ENCODE measurements at regions not wholly inside any gene's neighbourhood (a gene's known extent, or its start where the extent isn't known, plus 50 kb on each side); places are given as distances from the start of the nearest gene placed in this dataset.

GRCh38 chr9:118631956-118632355 is 737.3 kb downstream of the BRINP1 start:
- Histone ChIP-seq H3K9ac (no peak overlapping the region), H3K27ac (no peak overlapping the region), H3K36me3 (no peaks in the 10 kb centered on the region), H4K20me1 (ENCODE audit: low read depth) (no peaks in the 10 kb centered on the region), H3F3A (ENCODE audit: low read depth) (no peaks in the 10 kb centered on the region), H3K4me3 (no peak overlapping the region), H3K4me2 (no peak overlapping the region), H3K27me3 (no peaks in the 10 kb centered on the region), H3K79me2 (ENCODE audit: low read depth) (no peaks in the 10 kb centered on the region), H3K9me3 (ENCODE audit: low read depth) (no peaks in the 10 kb centered on the region), H3K4me1 (no peaks in the 10 kb centered on the region), H2AFZ (replicated peaks) (no peak overlapping the region)
- Mint-ChIP-seq H3K27ac (no peak overlapping the region), H3K4me1 (no peaks in the 10 kb centered on the region), H3K27me3 (ENCODE audit: insufficient read depth, low read depth) (no peaks in the 10 kb centered on the region), H3K4me3 (no peak overlapping the region), H3K36me3 (no peaks in the 10 kb centered on the region), H3K9me3 (peaks cover 7% of the 10 kb centered on the region)
- no peak for DNase-seq (ENCODE audit: low spot score)
- TF ChIP-seq CTCF (IDR thresholded peaks at IDR 0.05) (peak; percentile 13), EZH2 (IDR thresholded peaks at IDR 0.05) (no peak), EZH2phosphoT487 (IDR thresholded peaks at IDR 0.05) (no peak)

DNA sequence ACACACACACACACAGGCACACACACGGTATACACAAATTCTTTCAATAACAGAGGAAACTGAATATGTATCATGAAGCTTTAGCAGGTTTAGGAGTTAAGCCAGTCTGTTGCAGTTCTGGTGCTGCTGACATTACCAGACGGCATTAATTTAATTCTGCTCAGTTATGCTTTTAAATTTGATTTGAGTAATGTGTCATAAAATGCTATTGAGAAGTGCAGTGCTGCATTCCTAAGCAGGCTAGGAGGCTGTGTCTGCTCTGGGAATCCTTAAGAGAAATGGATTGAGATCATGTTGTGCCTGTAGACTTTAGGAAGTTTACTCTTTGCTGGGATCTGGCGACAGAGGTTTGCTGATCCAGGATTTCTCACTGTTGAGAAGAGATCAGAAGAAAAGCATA is 733.8 kb downstream of the BRINP1 start:
- peaks cover 12% of the 10 kb centered on the region for H3K9me3 ChIP-seq (ENCODE audit: low read depth)
- H3K27me3 Mint-ChIP-seq (ENCODE audit: insufficient read depth, low read depth), result no peaks in the 10 kb centered on the region
- no peak overlapping the region for H3K4me2 ChIP-seq
- no peaks in the 10 kb centered on the region for H3F3A ChIP-seq (ENCODE audit: low read depth)
- H3K4me1 Mint-ChIP-seq, result peaks cover 11% of the 10 kb centered on the region
- no peak overlapping the region for H3K4me3 Mint-ChIP-seq
- no peaks in the 10 kb centered on the region for H4K20me1 ChIP-seq (ENCODE audit: low read depth)
- no peaks in the 10 kb centered on the region for H3K36me3 ChIP-seq
- H3K27ac ChIP-seq, result no peak overlapping the region
- H3K4me1 ChIP-seq, result no peaks in the 10 kb centered on the region
- H2AFZ ChIP-seq (replicated peaks), result no peak overlapping the region
- H3K36me3 Mint-ChIP-seq, result no peaks in the 10 kb centered on the region
- H3K4me3 ChIP-seq, result no peak overlapping the region
- TF ChIP-seq CTCF (IDR thresholded peaks at IDR 0.05) (no peak), EZH2phosphoT487 (IDR thresholded peaks at IDR 0.05) (no peak), EZH2 (IDR thresholded peaks at IDR 0.05) (no peak)
- H3K79me2 ChIP-seq (ENCODE audit: low read depth), result no peaks in the 10 kb centered on the region
- no peak overlapping the region for H3K27ac Mint-ChIP-seq
- H3K27me3 ChIP-seq, result no peaks in the 10 kb centered on the region
- DNase-seq (ENCODE audit: low spot score), result no peak
- no peak overlapping the region for H3K9ac ChIP-seq
- peaks cover 17% of the 10 kb centered on the region for H3K9me3 Mint-ChIP-seq

- Histone ChIP-seq H3K36me3 (no peaks in the 10 kb centered on the region), H3K4me2 (no peak overlapping the region), H3K27me3 (no peaks in the 10 kb centered on the region), H3F3A (ENCODE audit: low read depth) (no peaks in the 10 kb centered on the region), H3K9ac (no peak overlapping the region), H3K9me3 (ENCODE audit: low read depth) (peaks cover 12% of the 10 kb centered on the region), H3K4me1 (no peaks in the 10 kb centered on the region), H3K79me2 (ENCODE audit: low read depth) (no peaks in the 10 kb centered on the region), H2AFZ (replicated peaks) (no peak overlapping the region), H4K20me1 (ENCODE audit: low read depth) (no peaks in the 10 kb centered on the region), H3K27ac (no peak overlapping the region), H3K4me3 (no peak overlapping the region)
- H3K27me3 Mint-ChIP-seq (ENCODE audit: insufficient read depth, low read depth), result peaks cover 2% of the 10 kb centered on the region
- H3K4me3 Mint-ChIP-seq, result no peak overlapping the region
- H3K9me3 Mint-ChIP-seq, result peaks cover 22% of the 10 kb centered on the region
- DNase-seq (ENCODE audit: low spot score), result no peak
- no peak overlapping the region for H3K27ac Mint-ChIP-seq
- H3K4me1 Mint-ChIP-seq, result peaks cover 11% of the 10 kb centered on the region
- TF ChIP-seq EZH2phosphoT487 (IDR thresholded peaks at IDR 0.05), result no peak
- TF ChIP-seq CTCF (IDR thresholded peaks at IDR 0.05), result no peak
- TF ChIP-seq EZH2 (IDR thresholded peaks at IDR 0.05), result no peak
- no peaks in the 10 kb centered on the region for H3K36me3 Mint-ChIP-seq
Measured at GRCh38 chr9:118637681-118638080, 731.6 kb downstream of the BRINP1 start.
